ENCODE measurements at regions not wholly inside any gene's neighbourhood (a gene's known extent, or its start where the extent isn't known, plus 50 kb on each side); places are given as distances from the start of the nearest gene placed in this dataset.

GRCh38 chr2:186125625-186126024 lies 360.4 kb upstream of the ZC3H15 start:
- Histone ChIP-seq H3K27me3 (no peaks in the 10 kb centered on the region), H3K4me3 (no peak overlapping the region), H3K27ac (no peak overlapping the region), H3K9me3 (no peaks in the 10 kb centered on the region), H3K36me3 (no peaks in the 10 kb centered on the region), H3K4me1 (peaks cover 0 to 12% (median 0%) of the 10 kb centered on the region in 4 donors)
- intact Hi-C loops (cut with DNase I; ENCODE audit: low total_unique reads), result no loop called here
- no peak for TF ChIP-seq CTCF (IDR thresholded peaks at IDR 0.05)
- DNase-seq, result no peak

- DNase-seq, result no peak
- Histone ChIP-seq H3K36me3 (no peaks in the 10 kb centered on the region), H3K27me3 (no peaks in the 10 kb centered on the region), H3K9me3 (no peaks in the 10 kb centered on the region), H3K4me3 (no peak overlapping the region), H3K4me1 (peaks cover 0 to 14% (median 0%) of the 10 kb centered on the region in 4 donors), H3K27ac (no peak overlapping the region)
- TF ChIP-seq CTCF (IDR thresholded peaks at IDR 0.05), result no peak
- intact Hi-C loops (cut with DNase I; ENCODE audit: low total_unique reads), result no loop called here
These were observed 359.9 kb upstream of the ZC3H15 start for GRCh38 chr2:186126181-186126580.

GRCh38 chr2:186129767-186130581 lies 356.1 kb upstream of the ZC3H15 start:
- no peak overlapping the region for H3K27ac ChIP-seq
- no peak overlapping the region for H3K4me3 ChIP-seq
- intact Hi-C loops (cut with DNase I; ENCODE audit: low total_unique reads), result no loop called here
- H3K4me1 ChIP-seq, result peaks cover 0 to 14% (median 0%) of the 10 kb centered on the region in 4 donors
- no peaks in the 10 kb centered on the region for H3K27me3 ChIP-seq
- no peak for TF ChIP-seq CTCF (IDR thresholded peaks at IDR 0.05)
- no peaks in the 10 kb centered on the region for H3K9me3 ChIP-seq
- no peak for DNase-seq
- H3K36me3 ChIP-seq, result no peaks in the 10 kb centered on the region

- no peak for DNase-seq
- H3K36me3 ChIP-seq, result no peaks in the 10 kb centered on the region
- no peak for TF ChIP-seq CTCF (IDR thresholded peaks at IDR 0.05)
- H3K4me3 ChIP-seq, result no peak overlapping the region
- H3K9me3 ChIP-seq, result no peaks in the 10 kb centered on the region
- intact Hi-C loops (cut with DNase I; ENCODE audit: low total_unique reads), result no loop called here
- no peaks in the 10 kb centered on the region for H3K27me3 ChIP-seq
- no peak overlapping the region for H3K27ac ChIP-seq
- peaks cover 0 to 14% (median 0%) of the 10 kb centered on the region in 4 donors for H3K4me1 ChIP-seq
These were observed 355.1 kb upstream of the ZC3H15 start for GRCh38 chr2:186130748-186131641.

- Histone ChIP-seq H3K4me3 (no peak overlapping the region), H3K27ac (no peak overlapping the region), H3K9me3 (no peaks in the 10 kb centered on the region), H3K4me1 (peaks cover 0 to 1% (median 0%) of the 10 kb centered on the region in 4 donors), H3K27me3 (no peaks in the 10 kb centered on the region), H3K36me3 (no peaks in the 10 kb centered on the region)
- intact Hi-C loops (cut with DNase I; ENCODE audit: low total_unique reads), result no loop called here
- no peak for TF ChIP-seq CTCF (IDR thresholded peaks at IDR 0.05)
- DNase-seq, result no peak
These were observed 350.4 kb upstream of the ZC3H15 start for GRCh38 chr2:186135686-186136085.

Data from tibial artery (tissue), 4 donors.